Endodermal cell (in vitro differentiated cells): ENCODE measurements at regions not wholly inside any gene's neighbourhood (a gene's known extent, or its start where the extent isn't known, plus 50 kb on each side); places are given as distances from the start of the nearest gene placed in this dataset.

Experiments used
- DNase-seq: peaks from one replicate; pipeline ENCODE4 v3.0.0-alpha.2; 2017
- H3K27ac ChIP-seq: 2 replicates; pipeline ENCODE4 v1.5.1; 2013; ENCODE audit warnings: mild to moderate bottlenecking, low read depth, low read length, moderate library complexity
- H3K27me3 ChIP-seq: 2 replicates; pipeline ENCODE4 v1.6.1; 2013; ENCODE audit warnings: mild to moderate bottlenecking, low read length, moderate library complexity; ENCODE audit not compliant: insufficient read depth, control insufficient read depth, poor library complexity, severe bottlenecking
- H3K36me3 ChIP-seq: 2 replicates; pipeline ENCODE4 v1.7.0; 2013; ENCODE audit warnings: mild to moderate bottlenecking, low read length, moderate library complexity; ENCODE audit not compliant: control insufficient read depth, insufficient read depth
- H3K4me1 ChIP-seq: one replicate; pipeline ENCODE4 v1.7.0; 2013; ENCODE audit warnings: low read length; ENCODE audit not compliant: control insufficient read depth, insufficient read depth
- H3K4me3 ChIP-seq: 2 replicates; pipeline ENCODE4 v1.5.1; 2013; ENCODE audit warnings: mild to moderate bottlenecking, low read length, moderate library complexity
- H3K9ac ChIP-seq: 2 replicates; pipeline ENCODE4 v1.6.1; 2013; ENCODE audit warnings: mild to moderate bottlenecking, low read length, moderate library complexity; ENCODE audit not compliant: poor library complexity, severe bottlenecking; ENCODE audit errors: extremely low read depth
- H3K9me3 ChIP-seq: 2 replicates; pipeline ENCODE4 v1.6.1; 2013; ENCODE audit warnings: mild to moderate bottlenecking, low read length, moderate library complexity; ENCODE audit not compliant: control insufficient read depth
- H3K27ac Mint-ChIP-seq: 2 replicates; pipeline ENCODE4 v1.8.0; 2020; ENCODE audit warnings: mixed read lengths
- H3K27me3 Mint-ChIP-seq: 2 replicates; pipeline ENCODE4 v1.8.0; 2021; ENCODE audit warnings: mild to moderate bottlenecking, mixed read lengths; ENCODE audit not compliant: insufficient read depth
- H3K36me3 Mint-ChIP-seq: 2 replicates; pipeline ENCODE4 v1.8.0; 2020; ENCODE audit warnings: low read depth, mixed read lengths
- H3K4me1 Mint-ChIP-seq: 2 replicates; pipeline ENCODE4 v1.8.0; 2020; ENCODE audit warnings: mixed read lengths
- H3K4me3 Mint-ChIP-seq: 2 replicates; pipeline ENCODE4 v1.8.0; 2020; ENCODE audit warnings: mild to moderate bottlenecking, moderate library complexity, mixed read lengths
- H3K9me3 Mint-ChIP-seq: 2 replicates; pipeline ENCODE4 v1.8.0; 2020; ENCODE audit warnings: mild to moderate bottlenecking, mixed read lengths
- WGBS, 2 experiments: methylation state at CpG; one replicate each; pipeline versions ENCODE4 v1.1.5 to v1.1.7; 2013; ENCODE audit warnings: missing lambda C conversion rate in 2 of 2, mixed read lengths in 1 of 2; ENCODE audit not compliant: insufficient coverage in 1 of 2, insufficient read length in 1 of 2; 5-methylcytosine and 5-hydroxymethylcytosine counted together
- TF ChIP-seq, protein P1 (sequence below): fragments of 200-600 bp; sonication (generic); conservative IDR thresholded peaks from 2 replicates; pipeline ENCODE4 v1.5.0; 2021; ENCODE audit warnings: antibody characterized with exemption, mild to moderate bottlenecking

DNA sequence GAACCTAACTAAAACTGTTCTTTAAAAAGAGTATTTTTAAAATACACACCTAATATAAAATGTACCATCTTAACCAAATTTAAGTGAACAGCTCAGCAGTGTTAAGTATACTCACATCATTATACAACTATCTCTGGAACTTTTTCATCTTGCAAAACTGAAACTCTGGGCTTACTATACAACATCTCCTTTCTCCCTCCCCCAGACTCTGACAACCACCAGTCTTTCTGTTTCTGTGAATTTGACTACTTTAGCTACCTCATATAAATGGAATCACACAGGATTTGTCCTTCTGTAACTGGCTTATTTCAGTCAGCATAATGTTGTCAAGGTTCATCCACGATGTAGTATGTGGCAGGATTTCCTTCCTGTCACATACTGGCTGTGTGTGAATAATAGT lies 93.5 kb downstream of the FOXD1 start:
- Mint-ChIP-seq H3K36me3 (no peaks in the 10 kb centered on the region), H3K27me3 (peaks cover 2% of the 10 kb centered on the region), H3K9me3 (peaks cover 7% of the 10 kb centered on the region), H3K27ac (no peak overlapping the region), H3K4me1 (peaks cover 20% of the 10 kb centered on the region), H3K4me3 (no peak overlapping the region)
- Histone ChIP-seq H3K9ac (no peak overlapping the region), H3K9me3 (no peaks in the 10 kb centered on the region), H3K4me3 (no peak overlapping the region), H3K27ac (no peak overlapping the region), H3K27me3 (no peaks in the 10 kb centered on the region), H3K36me3 (no peaks in the 10 kb centered on the region), H3K4me1 (peaks cover 8% of the 10 kb centered on the region)
- TF ChIP-seq, protein P1, sequence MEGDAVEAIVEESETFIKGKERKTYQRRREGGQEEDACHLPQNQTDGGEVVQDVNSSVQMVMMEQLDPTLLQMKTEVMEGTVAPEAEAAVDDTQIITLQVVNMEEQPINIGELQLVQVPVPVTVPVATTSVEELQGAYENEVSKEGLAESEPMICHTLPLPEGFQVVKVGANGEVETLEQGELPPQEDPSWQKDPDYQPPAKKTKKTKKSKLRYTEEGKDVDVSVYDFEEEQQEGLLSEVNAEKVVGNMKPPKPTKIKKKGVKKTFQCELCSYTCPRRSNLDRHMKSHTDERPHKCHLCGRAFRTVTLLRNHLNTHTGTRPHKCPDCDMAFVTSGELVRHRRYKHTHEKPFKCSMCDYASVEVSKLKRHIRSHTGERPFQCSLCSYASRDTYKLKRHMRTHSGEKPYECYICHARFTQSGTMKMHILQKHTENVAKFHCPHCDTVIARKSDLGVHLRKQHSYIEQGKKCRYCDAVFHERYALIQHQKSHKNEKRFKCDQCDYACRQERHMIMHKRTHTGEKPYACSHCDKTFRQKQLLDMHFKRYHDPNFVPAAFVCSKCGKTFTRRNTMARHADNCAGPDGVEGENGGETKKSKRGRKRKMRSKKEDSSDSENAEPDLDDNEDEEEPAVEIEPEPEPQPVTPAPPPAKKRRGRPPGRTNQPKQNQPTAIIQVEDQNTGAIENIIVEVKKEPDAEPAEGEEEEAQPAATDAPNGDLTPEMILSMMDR, result no peak
- 86% methylated on average over 1 of the region's 1 CpG; no CpG with 5 or more reads in 1 of the 2 experiments for WGBS, 2 experiments
- no peak for DNase-seq

DNA sequence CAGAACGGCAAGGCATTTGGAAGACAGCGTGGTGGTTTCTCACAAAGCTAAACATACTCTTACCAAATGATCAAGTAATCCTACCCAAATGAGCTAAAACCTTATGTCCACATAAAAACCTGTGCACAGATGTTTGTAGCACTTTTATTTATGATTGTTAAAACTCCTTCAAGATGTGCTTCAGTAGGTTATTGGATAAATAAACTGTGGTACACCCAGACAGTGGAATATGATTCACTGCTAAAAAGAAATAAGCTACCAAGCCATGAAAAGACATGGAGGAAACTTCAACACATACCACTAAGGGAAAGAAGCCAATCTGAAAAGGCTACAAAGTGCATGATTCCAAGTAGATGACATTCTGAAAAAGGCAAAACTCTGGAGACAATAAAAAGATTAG lies 94.2 kb downstream of the FOXD1 start:
- Histone ChIP-seq H3K36me3 (no peaks in the 10 kb centered on the region), H3K27ac (no peak overlapping the region), H3K4me3 (no peak overlapping the region), H3K9ac (no peak overlapping the region), H3K9me3 (no peaks in the 10 kb centered on the region), H3K4me1 (peaks cover 8% of the 10 kb centered on the region), H3K27me3 (no peaks in the 10 kb centered on the region)
- H3K27me3 Mint-ChIP-seq, result peaks cover 2% of the 10 kb centered on the region
- H3K36me3 Mint-ChIP-seq, result no peaks in the 10 kb centered on the region
- WGBS, 2 experiments, result 100% methylated on average over 2 of the region's 2 CpGs; no CpG with 5 or more reads in 1 of the 2 experiments
- H3K4me3 Mint-ChIP-seq, result no peak overlapping the region
- TF ChIP-seq, protein P1, result no peak
- H3K9me3 Mint-ChIP-seq, result peaks cover 7% of the 10 kb centered on the region
- no peak overlapping the region for H3K27ac Mint-ChIP-seq
- DNase-seq, result no peak
- H3K4me1 Mint-ChIP-seq, result peaks cover 20% of the 10 kb centered on the region

DNA sequence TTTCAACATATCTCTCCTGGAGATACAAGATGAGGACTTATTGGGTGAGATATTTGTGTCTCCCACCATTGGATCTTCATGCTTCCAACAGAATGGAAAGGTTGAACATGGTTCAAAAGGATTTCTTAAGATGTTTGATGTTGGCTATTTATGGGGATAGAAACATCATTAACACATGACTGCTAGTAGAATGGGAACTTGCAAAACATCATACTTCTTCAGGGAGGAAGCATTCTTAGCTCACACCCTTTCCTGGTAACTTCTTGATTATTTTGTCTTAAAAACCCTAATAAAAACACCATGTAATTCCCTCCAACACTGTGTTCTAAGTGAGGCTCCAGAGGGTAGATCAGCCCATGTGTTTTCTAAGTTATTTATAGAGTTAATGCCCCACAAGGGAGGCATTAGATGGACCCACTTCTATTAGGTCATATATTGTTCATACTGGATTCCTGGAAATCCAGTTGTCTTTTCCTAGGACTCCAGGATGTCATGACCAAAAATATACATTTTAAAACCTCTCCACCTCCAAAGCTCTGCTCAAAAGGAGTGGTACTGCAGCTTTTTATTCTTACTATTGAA lies 95.8 kb downstream of the FOXD1 start:
- Mint-ChIP-seq H3K27ac (no peak overlapping the region), H3K4me1 (peaks cover 14% of the 10 kb centered on the region), H3K4me3 (no peak overlapping the region), H3K36me3 (no peaks in the 10 kb centered on the region), H3K27me3 (peaks cover 4% of the 10 kb centered on the region), H3K9me3 (peaks cover 20% of the 10 kb centered on the region)
- Histone ChIP-seq H3K4me3 (no peak overlapping the region), H3K27ac (no peak overlapping the region), H3K36me3 (no peaks in the 10 kb centered on the region), H3K9ac (no peak overlapping the region), H3K4me1 (peaks cover 8% of the 10 kb centered on the region), H3K27me3 (no peaks in the 10 kb centered on the region), H3K9me3 (no peaks in the 10 kb centered on the region)
- TF ChIP-seq, protein P1, result no peak
- DNase-seq, result no peak
